IMR-90 (cell line): ENCODE measurements at regions not wholly inside any gene's neighbourhood (a gene's known extent, or its start where the extent isn't known, plus 50 kb on each side); places are given as distances from the start of the nearest gene placed in this dataset.

ENCODE experiments used
- BHLHE40 ChIP-seq: fragments of 150-350 bp; IDR thresholded peaks from 2 replicates; pipeline ENCODE4 v1.6.1; 2016; ENCODE audit warnings: mild to moderate bottlenecking, low read depth, low read length
- CTCF ChIP-seq: conservative IDR thresholded peaks from 2 replicates; pipeline ENCODE4 v1.5.1; 2012; ENCODE audit warnings: mild to moderate bottlenecking, low read depth, low read length, improper control_type of control experiment
- MAFK ChIP-seq: IDR thresholded peaks from 2 replicates; pipeline ENCODE4 v1.6.1; 2012; ENCODE audit warnings: low read depth, low read length, improper control_type of control experiment
- MAZ ChIP-seq: IDR thresholded peaks from 2 replicates; pipeline ENCODE4 v1.6.1; 2012; ENCODE audit warnings: low read depth, mild to moderate bottlenecking, low read length, improper control_type of control experiment, moderate library complexity, borderline replicate concordance
- MXI1 ChIP-seq: IDR thresholded peaks from 2 replicates; pipeline ENCODE4 v1.6.1; 2012; ENCODE audit warnings: low read depth, mild to moderate bottlenecking, low read length, moderate library complexity, borderline replicate concordance
- POLR2A ChIP-seq: IDR thresholded peaks from 2 replicates; pipeline ENCODE4 v1.6.1; 2012; ENCODE audit warnings: mild to moderate bottlenecking, low read depth, low read length
- RAD21 ChIP-seq: IDR thresholded peaks from 2 replicates; pipeline ENCODE4 v1.6.1; 2012; ENCODE audit warnings: low read length, improper control_type of control experiment
- USF2 ChIP-seq: fragments of 150-350 bp; IDR thresholded peaks from 2 replicates; pipeline ENCODE4 v1.6.1; 2017; ENCODE audit warnings: mild to moderate bottlenecking, antibody characterized with exemption, low read length, low read depth

DNA sequence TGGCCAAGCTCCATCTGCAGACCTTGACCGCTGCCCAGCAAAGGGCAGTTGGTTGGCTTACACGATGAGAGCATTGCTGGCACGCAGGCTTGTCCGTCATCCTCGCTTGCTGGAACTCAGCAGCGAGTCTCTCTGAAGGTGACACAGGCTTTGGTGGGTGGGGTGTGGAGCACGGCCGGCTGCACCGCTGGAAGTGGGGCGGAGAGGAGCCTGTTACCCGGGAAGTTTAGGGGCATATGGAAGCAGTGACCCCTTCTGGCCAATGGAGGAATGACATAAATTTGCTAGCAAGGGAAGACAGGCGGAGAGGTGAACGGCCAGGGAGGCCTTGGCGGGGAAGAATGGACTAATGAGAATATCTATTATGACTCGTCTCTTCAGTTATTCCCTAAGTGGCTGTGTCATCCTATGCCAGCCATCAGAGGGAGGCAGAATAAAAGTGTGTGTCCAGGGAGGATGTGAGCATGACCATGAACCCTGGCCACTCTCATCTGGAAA, 65.9 kb upstream of the SDK2 start:
- peak; percentile 37 for TF ChIP-seq CTCF
- TF ChIP-seq POLR2A, result no peak
- TF ChIP-seq USF2, result no peak
- TF ChIP-seq MXI1, result no peak
- TF ChIP-seq MAZ, result no peak
- TF ChIP-seq MAFK, result no peak
- TF ChIP-seq RAD21, result peak; percentile 39
- TF ChIP-seq BHLHE40, result no peak
